ENCODE measurements at regions not wholly inside any gene's neighbourhood (a gene's known extent, or its start where the extent isn't known, plus 50 kb on each side); places are given as distances from the start of the nearest gene placed in this dataset.

DNA sequence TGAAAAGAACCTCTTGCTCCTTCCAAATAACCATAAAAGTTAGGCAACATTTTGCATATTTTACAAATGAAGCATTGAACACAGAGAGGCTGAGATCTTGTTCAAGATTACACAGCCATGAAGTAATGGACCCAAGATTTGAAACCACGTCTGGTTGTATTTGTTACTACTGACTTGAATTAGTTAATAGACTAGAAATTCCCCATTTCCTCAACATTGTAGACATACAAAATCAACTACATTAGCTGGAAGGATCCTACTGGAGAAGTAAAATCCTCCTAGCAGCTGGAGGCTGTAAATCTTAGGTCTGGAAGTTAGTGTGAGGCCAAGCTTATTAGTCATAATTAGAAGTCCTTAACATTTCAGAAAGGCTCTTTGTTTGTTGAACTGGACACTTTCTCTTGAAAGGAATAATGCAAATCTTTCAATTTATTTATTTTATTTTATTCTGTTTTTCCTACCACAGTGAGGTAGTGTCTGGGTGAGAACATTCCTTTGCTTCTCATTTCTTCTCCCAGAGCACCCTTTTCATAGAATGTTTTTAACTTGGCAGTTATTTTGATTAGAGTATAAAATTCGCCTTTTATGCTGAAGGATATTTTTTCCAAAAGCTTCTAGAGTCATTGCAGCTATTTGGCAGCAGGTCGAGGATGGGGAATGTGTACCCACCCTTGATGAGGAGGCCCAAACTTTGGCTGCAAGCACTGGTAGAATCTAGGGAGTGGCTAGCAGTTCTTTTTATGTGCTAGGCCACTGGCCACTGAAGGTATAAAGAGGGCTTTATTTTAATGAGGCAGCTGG lies 62.0 kb upstream of the CLNK start:
- TF ChIP-seq, protein P1, sequence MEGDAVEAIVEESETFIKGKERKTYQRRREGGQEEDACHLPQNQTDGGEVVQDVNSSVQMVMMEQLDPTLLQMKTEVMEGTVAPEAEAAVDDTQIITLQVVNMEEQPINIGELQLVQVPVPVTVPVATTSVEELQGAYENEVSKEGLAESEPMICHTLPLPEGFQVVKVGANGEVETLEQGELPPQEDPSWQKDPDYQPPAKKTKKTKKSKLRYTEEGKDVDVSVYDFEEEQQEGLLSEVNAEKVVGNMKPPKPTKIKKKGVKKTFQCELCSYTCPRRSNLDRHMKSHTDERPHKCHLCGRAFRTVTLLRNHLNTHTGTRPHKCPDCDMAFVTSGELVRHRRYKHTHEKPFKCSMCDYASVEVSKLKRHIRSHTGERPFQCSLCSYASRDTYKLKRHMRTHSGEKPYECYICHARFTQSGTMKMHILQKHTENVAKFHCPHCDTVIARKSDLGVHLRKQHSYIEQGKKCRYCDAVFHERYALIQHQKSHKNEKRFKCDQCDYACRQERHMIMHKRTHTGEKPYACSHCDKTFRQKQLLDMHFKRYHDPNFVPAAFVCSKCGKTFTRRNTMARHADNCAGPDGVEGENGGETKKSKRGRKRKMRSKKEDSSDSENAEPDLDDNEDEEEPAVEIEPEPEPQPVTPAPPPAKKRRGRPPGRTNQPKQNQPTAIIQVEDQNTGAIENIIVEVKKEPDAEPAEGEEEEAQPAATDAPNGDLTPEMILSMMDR (IDR thresholded peaks at IDR 0.05 in 4 of 5, conservative IDR thresholded peaks at IDR 0.05 in 1 of 5): no peak
- TF ChIP-seq POLR2A (IDR thresholded peaks at IDR 0.05): no peak
- intact Hi-C loops (cut with DNase I; ENCODE audit: low total_unique reads) (no loop called here), in situ Hi-C loops (cut with MboI; ENCODE audit: low sequenced_read_pairs in 4 of 4) (no loop called here)
- Histone ChIP-seq H3K9me3 (no peaks in the 10 kb centered on the region), H3K27ac (no peak overlapping the region), H3K36me3 (no peaks in the 10 kb centered on the region), H3K27me3 (no peaks in the 10 kb centered on the region), H3K4me1 (no peaks in the 10 kb centered on the region), H3K4me3 (no peak overlapping the region)
- ATAC-seq: no peak
- no peak for DNase-seq

- intact Hi-C loops (cut with DNase I; ENCODE audit: low total_unique reads): no loop called here
Measured at GRCh38 chr4:10743357-10743756, 58.8 kb upstream of the CLNK start.

GRCh38 chr4:10741961-10742699 lies 57.6 kb upstream of the CLNK start:
- in situ Hi-C loops (cut with MboI; ENCODE audit: low sequenced_read_pairs in 4 of 4) (no loop called here), intact Hi-C loops (cut with DNase I; ENCODE audit: low total_unique reads) (loop anchor here (1.0 kb wide), 1 partner anchor 32 kb away; no protein-coding TSS in a partner anchor)
- Histone ChIP-seq H3K27ac (no peak overlapping the region), H3K9me3 (no peaks in the 10 kb centered on the region), H3K27me3 (no peaks in the 10 kb centered on the region), H3K4me3 (no peak overlapping the region), H3K4me1 (no peaks in the 10 kb centered on the region), H3K36me3 (no peaks in the 10 kb centered on the region)
- DNase-seq (no peak), ATAC-seq (no peak)
- no peak for TF ChIP-seq POLR2A (IDR thresholded peaks at IDR 0.05)
- TF ChIP-seq, protein P1 (IDR thresholded peaks at IDR 0.05 in 4 of 5, conservative IDR thresholded peaks at IDR 0.05 in 1 of 5): no peak

More at GRCh38 chr4:10743357-10743756, 58.8 kb upstream of the CLNK start:
- Histone ChIP-seq H3K4me3 (no peak overlapping the region), H3K27ac (no peak overlapping the region), H3K4me1 (no peaks in the 10 kb centered on the region), H3K9me3 (no peaks in the 10 kb centered on the region), H3K27me3 (no peaks in the 10 kb centered on the region), H3K36me3 (no peaks in the 10 kb centered on the region)
- no peak for ATAC-seq
- no peak for DNase-seq
- in situ Hi-C loops (cut with MboI; ENCODE audit: low sequenced_read_pairs in 4 of 4): no loop called here
- TF ChIP-seq, protein P1 (IDR thresholded peaks at IDR 0.05 in 4 of 5, conservative IDR thresholded peaks at IDR 0.05 in 1 of 5): no peak
- TF ChIP-seq POLR2A (IDR thresholded peaks at IDR 0.05): no peak

DNA sequence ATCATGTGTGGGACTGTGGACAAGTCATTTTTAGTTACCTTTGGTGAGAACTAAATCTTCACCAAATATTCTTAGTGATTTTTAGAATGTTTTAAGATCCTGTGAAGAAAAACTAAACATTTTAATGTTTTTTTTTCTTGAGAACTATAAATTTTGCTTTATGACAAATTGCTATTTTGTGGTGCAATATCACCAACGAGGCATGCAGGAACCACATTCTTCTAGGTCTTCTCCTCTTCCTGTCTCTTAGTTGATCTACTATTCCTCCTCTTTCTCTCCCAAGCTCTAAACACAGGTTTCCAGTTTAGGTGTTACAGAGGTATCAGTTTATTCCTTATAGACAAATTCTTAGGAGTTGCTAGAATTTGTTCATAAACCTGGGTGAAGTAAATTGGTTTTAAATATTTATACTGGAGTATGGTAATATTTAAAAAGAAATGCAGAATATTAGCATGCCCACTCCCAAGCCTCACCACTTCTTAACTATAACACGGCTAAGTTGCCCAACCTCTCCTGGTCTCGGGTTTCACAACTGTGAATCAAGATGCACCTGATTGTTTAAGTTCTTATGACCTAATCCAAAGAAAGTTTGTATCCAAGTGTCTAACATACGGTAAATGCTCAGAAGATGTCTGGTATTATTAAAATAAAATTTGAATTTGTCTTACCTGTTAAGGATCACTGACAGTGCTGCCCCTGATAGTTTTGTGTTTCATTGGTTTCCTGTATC lies 56.5 kb upstream of the CLNK start:
- in situ Hi-C loops (cut with MboI; ENCODE audit: low sequenced_read_pairs in 4 of 4): no loop called here

More for the DNA sequence above, 56.5 kb upstream of the CLNK start:
- Histone ChIP-seq H3K9me3 (no peaks in the 10 kb centered on the region), H3K36me3 (no peaks in the 10 kb centered on the region), H3K4me1 (no peaks in the 10 kb centered on the region), H3K4me3 (no peak overlapping the region), H3K27me3 (no peaks in the 10 kb centered on the region), H3K27ac (no peak overlapping the region)
- DNase-seq (no peak), ATAC-seq (no peak)
- intact Hi-C loops (cut with DNase I; ENCODE audit: low total_unique reads): no loop called here
- TF ChIP-seq, protein P1 (IDR thresholded peaks at IDR 0.05 in 4 of 5, conservative IDR thresholded peaks at IDR 0.05 in 1 of 5): no peak
- TF ChIP-seq POLR2A (IDR thresholded peaks at IDR 0.05): no peak

Measured in gastrocnemius medialis (tissue), 4 donors.